H54 (cell line): ENCODE measurements at regions not wholly inside any gene's neighbourhood (a gene's known extent, or its start where the extent isn't known, plus 50 kb on each side); places are given as distances from the start of the nearest gene placed in this dataset.

ENCODE experiments used
- DNase-seq: peaks from one replicate; pipeline ENCODE4 v3.0.0; 2011; ENCODE audit warnings: low spot score, mixed read lengths; ENCODE audit not compliant: insufficient read length
- FAIRE-seq: peaks from 3 replicates; lab custom pipeline; 2011; peaks lifted over from hg19 to GRCh38; lab: Jason Lieb, UNC
- POLR2A ChIP-seq: IDR thresholded peaks from 2 replicates; pipeline ENCODE4 v1.6.1; 2011; ENCODE audit warnings: low read depth, mild to moderate bottlenecking, low read length

DNA sequence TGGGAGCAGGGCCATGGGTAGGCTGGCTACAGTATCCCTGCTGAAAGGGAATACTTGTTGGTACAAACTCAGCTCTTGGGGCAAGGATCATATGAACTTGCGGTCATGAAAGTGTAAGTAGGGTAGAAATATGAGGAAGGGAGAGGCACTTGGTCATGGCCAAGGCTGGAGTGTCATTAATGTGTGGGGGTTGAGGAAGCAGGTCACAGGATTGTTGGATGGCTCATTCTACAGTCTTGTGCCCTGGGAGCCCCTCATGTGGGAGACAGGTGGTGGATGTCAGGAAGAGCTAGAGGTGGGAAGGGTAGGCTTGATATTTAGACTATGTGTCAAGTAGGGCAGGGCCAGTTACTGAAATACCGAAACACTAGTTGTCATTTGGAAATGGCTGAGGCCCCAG lies 95.5 kb downstream of the RRM1 start:
- no peak for TF ChIP-seq POLR2A
- DNase-seq, result no peak
- no peak for FAIRE-seq
